ENCODE measurements at regions not wholly inside any gene's neighbourhood (a gene's known extent, or its start where the extent isn't known, plus 50 kb on each side); places are given as distances from the start of the nearest gene placed in this dataset.

DNA sequence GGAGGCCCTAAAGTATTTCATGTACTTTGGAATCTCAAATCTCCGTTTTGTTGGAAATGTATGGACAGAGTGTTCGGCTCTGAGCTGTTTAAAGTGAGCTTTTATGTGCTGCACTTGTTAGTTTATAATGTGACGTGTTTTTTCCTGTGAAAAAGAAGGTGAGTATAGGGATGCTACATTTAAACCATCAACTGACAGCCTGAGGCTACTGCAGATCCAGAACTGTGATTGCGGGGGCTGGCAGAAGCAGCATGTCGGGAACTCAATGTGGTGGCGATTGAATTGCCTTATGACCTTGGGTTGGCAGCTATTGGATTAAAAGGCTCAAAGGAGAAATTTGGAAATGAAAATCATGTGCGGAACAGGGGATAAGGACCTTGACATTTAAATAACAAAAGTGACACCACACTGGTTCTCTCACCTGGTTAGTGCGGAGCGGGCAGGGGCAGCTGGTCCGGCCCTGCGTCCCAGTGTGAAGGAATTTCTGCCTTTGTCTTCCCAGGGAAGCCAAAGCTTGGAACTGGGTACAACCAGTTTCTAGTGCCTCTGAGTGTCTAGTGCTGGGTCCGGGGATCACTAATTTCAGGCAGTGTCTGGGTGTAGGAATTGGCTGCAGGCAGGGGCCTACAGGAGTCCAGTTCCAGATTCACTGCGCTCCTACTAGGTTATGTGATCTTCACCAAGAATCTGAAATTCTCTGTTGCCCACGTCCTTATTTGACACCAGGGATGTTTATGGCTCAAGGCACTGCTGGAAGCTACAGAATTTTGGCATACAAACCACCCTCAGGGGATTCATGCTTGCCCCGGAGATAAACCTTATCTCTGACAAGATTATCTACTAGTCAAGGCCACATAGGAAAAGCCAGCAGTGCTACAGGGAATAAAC, 120.7 kb upstream of the ERCC6L2 start:
- DNase-seq, result no peak

DNA sequence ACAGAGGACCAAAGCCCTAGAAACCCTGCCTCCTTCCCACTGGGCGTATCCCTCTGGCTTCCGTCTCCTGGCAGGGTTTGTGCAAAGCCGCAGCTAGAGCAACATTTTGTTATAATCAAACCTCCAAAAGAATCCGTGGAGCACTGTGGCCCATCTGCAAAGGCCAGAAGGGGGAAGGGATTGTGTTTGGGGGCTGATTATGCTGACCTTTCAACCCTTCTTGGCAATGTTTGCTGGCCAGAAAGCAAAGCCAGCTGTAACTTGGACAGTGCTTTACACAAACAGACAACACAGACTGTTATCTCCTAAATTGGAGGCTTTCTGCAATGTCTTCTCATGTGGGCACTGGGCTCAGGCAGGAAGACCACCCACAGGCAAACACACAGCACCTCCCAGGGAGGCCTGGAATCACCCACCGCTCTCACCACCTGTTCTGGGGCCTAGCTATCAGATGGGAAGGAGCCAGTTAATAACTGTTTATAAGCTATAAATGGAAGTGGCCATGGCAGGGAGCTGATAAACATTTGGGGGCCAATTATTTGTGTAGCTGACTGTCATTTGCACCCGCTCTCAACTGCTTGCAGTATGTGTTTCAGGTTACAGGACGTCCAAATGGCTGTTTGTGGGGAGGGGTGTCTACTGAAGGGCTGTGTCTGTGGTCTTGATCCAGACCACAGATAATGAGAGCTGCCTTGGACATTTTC, 121.6 kb upstream of the ERCC6L2 start:
- DNase-seq, result no peak

DNA sequence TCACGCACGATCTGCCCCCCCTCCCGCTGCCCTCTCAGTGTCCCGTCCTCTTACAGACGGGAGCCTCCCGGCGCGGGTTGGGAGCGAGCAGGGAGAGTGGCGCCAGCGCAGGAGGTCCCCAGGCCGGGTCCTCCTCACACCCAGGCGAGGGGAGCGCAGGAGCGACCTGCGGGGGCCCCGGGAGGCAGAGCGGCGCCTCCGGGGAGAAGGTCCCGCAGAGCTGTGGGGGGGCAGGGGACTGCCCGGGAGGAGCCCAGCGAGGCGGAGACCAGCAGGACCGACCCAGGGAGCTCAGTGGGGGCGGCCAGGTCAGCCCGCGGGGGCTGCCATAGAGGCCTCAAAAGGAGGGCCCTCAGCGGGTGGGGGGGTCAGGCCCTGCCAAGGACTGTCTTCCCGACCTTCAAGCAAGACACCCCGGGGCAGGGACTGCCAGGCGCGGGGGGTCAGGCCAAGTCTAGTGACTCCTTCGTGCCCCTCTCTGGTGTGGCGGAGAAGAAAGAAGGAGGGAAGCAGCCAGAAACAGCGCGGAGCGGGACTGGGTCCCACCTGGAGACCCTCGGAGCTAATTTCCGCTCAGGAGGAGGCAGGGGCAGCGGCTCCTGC, 123.3 kb upstream of the ERCC6L2 start:
- DNase-seq, result no peak

DNA sequence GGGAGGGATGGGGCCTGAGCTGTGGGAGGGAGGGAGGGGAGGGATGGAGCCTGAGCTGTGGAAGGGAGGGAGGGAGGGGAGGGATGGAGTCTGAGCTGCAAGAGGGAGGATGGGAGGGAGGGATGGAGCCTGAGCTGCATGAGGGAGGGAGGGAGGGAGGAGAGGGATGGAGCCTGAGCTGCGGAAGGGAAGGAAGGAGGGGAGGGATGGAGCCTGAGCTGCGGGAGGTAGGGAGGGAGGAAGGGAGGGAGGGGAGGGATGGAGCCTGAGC, 124.0 kb upstream of the ERCC6L2 start:
- DNase-seq, result no peak

DNA sequence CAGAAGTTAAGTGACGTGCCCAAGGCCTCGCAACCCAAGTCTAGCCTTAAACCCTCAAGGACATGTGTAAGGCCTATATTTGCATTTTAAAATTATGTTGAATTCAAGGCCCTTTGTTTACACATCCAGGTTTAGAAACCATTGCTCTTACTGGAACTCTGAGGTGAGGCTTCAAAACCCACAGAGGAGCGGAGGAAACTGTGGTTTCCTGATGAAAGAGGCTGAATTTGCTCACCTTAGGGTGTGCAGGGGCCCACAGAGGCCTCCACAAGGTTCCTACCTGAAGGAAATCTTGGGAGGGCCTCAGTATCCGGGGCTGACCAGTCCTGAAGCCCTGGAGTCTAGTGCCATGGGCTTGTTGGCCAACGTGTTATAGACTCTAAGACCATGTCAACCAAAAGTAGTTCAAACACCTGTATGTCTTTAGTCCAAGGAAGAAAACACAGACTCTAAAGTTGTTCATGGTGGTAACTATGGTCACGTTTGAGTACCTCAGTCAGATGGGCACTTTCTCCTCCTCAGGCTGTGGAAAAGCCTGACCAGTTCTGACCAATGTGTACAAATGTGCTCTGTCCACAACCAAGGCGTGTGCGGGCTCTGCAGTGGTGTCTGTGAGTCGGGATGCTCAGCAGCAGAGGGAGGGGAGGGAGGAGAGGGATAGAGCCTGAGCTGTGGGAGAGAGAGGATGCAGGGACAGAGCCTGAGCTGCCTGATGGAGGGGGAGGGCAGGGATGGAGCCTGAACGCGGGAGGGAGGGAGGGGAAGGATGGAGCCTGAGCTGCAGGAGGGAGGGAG, 124.6 kb upstream of the ERCC6L2 start:
- no peak for DNase-seq

DNA sequence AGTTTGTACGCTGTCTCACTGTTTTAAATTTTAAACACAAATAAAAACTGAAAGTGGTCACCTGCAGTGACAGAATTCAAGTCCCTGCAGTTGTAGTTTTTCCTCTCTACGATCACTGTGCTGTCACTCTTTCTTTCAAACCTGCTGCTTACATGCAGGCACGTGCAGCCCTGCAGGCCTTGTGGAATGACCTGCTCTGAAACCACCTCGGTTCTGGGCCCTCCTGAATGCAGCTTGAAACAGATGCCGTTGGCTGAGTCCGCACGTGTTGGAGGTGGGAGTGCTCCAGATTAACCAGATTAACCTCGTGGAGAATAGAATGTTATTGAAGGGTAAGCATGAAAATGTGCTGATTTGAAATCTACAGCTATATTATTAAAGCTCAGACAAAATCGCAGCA, 126.0 kb upstream of the ERCC6L2 start:
- no peak for DNase-seq

DNA sequence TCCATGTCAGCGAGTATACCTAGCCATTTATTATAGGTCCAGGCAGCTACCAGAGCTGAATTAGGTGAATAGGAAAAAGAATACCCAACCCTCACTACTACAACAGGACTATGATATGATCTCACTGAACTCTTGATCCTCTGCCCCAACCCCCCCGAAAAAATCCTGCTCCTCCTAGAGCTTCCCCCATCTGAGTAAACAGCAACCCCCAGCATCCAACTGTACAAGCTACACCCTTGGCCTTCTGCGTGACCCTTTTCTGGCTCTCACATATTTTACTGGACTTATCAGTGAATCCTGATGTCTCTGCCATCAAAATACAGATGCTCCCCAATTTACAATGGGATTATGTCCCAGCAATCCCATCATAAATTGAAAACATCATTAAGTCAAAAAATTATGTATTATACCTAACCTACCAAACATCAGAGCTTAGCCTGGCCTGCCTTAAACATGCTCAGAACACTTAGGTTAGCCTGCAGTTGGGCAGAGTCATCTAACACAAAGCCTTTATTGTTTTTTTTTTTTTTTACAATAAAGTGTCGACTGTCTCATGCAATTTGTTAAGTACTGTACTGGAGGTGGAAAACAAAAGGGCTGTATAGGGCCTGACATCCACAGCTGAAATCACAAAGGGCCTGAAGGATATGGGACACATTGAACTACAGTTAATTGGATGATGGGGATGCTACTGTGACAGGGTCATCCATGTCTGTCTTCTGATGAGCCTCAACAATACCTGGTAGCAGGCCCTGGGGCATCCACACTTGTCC, 128.9 kb upstream of the ERCC6L2 start:
- no peak for DNase-seq

DNA sequence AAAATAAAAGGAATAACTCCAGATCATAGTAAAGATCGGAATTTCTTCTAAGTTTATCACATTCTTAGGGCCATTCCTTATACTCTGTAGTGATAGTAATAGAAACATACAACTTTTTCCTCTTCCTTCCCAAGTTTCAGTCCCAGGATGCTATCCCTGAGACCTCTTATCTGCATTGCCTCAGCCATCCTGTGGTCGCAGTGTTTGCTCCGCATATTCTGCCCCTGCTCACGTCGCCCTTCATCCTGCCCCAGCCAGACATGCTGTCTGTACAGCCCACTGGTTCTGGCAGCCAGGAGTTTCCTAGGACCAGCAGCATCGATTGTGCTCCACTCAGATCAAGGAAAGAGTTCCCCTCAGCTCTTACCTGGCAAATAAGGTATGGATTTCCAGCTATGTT, 132.7 kb upstream of the ERCC6L2 start:
- no peak for DNase-seq

DNA sequence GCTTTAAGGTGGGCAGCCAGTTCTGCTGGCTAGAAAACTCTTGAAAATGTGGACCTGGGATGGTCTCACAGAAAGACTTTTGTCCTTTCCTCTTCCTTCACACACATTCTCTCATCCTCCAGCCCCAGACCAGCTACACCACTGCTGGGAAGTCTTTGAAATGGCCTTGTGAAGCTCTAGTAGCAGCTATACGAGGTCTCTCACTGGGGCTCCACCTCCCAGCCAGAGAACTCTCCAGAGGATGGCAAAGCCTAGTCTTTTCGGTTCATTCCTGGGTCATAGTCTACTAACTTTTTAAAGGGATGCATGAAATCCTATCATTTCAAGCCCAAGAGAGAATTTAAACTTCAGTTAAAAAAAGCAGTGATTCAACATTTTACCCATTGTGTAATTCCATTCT, 133.9 kb upstream of the ERCC6L2 start:
- no peak for DNase-seq

DNA sequence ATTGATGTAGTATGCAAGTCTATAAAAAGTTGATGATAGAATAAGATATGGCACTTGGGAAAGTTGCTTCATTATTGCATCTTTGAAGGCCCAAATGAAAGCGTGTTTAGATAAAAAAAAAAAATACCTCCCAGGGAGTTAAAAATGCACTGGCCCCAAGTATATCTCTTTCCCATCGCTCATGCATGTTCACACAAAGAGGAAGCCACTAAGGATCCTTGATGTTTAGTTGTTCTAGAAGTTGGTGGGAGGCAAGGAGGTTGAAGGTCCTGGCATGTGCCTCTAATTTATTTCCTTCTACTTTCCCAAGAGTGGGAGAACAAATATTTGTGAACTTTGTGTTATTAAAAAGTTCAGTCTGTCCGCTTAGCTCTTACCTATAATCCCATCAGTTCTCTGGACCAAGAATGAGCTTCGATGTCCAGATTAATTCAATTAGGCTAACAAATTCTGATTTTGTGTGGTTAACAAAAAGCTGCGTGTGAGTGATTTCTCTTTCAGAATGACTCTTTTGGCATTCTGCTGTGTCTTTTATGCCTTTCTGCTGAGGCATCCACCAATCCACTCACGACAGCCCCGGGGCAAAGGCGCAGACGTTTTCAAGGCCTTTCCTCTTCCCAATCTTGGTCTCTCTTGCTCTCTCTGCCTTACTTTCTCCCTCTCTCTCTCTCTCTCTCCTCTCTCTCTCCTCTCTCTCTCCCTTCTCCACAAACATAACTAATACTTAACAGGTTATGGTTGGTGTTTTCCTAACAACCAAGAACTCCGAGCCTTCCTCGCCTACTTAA, 135.1 kb upstream of the ERCC6L2 start:
- no peak for DNase-seq

DNA sequence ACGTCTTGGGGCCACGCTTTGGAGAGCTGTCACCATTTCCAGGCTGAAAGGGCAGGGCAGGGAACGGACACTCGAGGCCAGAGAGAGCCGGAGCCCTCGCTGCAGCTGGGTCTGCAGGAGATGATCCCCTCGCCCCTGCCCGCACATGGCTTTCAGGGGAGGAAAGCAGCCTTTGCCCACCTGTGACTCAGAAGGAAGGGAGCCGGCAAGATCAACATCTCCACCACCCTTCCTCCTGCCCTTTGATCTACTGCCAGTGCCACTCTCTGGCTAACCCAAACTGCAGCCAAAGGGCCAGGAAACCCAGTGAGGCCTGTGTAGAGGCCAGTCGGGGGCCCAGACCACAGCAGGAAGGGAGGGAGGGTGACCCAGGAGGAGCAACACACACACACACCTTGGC, 137.1 kb upstream of the ERCC6L2 start:
- DNase-seq, result no peak

DNA sequence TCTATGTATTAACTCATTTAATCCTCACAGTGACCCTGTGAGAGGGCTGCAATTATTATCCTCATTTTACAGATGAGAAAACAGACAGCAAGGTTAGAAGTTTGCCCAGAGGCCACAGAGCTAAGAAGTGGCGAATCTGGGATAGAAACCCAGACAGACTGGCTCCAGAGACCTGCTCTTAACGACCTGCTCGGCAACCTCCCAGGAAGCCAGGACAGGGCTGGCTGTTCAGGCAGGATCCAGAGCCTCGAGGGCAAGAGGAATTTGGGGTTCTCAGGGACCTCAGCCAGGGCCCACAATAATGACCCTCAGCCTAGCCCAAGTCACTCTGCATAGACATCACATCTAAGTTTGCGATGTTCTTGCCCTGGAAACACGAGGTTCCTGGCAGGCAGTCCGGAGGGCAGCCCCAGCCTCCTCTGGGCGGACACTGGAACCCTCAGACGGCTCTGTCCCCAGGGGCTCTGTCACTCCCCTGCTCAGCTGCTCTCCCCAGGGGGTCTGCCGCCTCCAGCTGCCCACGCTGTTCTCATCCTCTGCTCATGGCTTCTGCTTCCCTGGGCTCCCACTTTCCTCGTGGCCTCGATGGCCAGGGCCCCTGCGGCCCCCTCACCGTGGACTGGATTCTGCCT, 138.5 kb upstream of the ERCC6L2 start:
- DNase-seq, result no peak

DNA sequence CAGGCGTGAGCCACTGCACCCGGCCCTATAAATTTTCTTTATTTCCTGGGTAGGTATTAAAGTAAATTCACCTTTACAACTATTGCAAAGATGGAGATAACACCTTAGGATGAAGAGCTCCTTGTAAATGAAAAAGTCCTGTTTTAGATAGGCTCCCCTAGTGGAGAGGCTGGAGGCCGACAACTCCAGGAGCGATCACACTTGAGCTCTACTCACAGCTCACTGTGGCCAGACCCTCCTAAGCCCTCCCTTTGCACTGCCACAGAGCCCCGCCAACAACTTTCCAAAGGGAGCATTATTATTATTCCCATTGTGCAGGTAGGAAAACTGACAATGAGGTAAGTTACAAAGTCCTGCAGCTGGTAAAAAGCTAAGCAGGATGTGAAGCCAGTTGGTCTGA, 139.1 kb upstream of the ERCC6L2 start:
- DNase-seq, result no peak

DNA sequence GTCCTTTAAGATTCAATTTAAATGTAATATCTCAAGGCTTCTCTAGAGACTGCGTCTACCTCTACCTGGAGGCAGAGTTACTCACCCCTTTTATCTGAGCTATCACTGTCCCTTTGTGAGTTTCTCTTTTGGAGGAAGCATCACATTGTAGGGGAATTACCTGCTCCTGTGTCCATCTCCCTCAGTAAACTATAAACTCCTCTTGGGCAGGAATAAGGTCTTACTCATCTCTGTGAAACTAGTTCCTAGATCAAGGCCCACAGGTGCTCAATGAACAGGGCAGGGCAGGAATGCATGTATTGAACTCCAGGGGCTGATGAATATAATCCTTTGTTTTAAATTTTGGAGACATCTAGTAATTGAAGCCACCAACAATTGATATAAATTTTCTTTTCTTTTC, 139.8 kb upstream of the ERCC6L2 start:
- DNase-seq, result no peak

DNA sequence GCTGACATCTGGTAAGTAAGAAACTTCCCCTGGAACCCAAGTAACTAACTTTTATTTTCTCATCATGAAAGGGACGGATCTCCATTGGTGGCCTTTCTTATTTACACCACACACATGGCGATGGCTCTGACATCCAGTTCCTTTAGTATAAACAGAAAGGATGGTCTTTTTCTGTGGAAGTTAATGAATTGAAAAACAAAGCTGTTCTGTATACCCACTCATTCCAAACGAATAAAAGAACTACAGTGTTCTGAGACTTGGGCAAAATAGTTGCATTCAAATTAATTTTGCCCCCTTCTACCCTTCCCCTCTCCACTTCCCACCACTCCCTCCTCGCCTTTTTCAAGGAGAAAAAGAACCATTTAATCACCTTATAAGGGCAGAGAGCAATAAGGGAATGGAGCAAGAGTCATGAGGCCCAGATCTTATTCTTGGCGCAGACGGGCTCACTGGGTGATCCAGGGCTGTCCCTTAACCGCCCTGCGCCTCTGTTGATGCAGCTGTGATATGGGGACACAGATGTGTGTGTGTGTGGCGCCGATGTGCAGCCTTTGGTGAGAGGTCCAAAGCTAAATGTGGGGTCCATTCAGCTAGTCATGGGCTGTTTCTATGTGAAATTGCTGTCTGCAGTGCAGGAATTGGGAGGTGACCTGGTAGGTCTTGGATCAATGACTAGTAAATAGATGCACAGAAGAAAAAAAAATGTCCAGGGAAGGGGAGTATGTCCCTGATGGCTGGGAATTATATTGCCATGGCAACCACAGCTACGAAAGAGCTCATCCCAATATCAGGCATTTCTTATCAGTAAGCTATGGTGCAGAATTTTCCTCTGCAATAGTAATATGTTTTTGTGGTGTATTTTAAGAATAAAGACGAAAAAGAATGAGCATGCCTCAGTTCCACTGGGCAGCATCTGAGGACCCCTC, 141.5 kb upstream of the ERCC6L2 start:
- DNase-seq, result no peak

DNA sequence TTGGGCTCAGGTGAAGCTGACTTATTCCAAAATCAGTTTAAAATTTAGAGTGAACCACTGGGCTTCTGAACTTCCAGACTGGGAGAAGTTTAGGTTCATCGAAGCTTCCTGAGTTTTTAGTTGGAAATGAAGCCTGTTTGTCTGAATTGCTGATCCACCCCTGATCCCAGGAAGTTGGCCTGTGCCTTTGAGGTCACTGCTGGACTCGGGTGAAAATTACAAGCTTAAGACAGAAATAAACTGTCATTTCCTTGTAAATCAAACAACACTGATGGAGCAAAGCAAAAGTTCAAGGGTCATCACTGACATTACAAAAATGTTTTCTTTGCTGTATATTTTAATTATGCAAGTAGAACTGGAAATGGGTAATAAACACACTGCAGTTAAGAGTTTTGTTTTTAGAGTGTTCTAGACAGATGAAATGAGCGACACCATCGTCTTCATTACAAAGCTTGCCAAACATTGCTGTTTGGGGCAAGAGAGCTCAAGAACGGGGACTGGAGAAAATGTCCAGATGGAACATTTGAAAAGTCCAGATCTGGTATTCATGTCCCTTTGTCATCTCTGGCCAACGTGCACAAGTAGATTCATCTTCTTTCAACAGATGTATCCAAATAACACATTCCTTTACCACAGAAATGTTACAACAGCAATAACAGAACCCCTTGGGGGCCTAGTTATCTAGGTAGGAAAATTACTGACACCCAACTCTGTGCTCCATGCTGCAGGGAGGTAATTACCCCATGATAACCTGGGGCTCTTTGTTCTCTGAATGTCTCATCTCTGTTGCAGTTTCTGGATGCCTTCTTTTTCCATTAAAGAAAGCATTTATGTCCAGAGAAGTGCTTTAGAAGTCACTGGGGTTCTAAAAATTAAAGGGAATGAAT, 142.4 kb upstream of the ERCC6L2 start:
- no peak for DNase-seq

DNA sequence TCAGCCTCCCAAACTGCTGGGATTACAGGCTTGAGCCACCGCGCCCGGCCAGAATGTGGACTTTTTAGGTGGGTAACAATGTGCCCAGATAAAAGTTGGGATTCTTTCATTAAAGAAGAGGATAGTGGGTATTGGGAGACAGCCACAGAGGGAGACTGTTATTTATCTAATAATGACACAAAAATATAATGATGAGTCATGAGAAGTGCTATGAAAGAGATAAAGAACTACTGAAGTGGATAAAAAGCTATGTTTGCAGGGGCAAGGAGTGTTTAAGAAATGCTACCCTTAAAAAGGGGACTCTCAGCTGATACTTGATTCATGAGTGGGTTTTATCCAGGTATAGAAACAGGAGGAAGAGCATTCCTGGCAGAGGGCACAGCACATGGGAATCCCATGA, 143.6 kb upstream of the ERCC6L2 start:
- DNase-seq, result no peak

DNA sequence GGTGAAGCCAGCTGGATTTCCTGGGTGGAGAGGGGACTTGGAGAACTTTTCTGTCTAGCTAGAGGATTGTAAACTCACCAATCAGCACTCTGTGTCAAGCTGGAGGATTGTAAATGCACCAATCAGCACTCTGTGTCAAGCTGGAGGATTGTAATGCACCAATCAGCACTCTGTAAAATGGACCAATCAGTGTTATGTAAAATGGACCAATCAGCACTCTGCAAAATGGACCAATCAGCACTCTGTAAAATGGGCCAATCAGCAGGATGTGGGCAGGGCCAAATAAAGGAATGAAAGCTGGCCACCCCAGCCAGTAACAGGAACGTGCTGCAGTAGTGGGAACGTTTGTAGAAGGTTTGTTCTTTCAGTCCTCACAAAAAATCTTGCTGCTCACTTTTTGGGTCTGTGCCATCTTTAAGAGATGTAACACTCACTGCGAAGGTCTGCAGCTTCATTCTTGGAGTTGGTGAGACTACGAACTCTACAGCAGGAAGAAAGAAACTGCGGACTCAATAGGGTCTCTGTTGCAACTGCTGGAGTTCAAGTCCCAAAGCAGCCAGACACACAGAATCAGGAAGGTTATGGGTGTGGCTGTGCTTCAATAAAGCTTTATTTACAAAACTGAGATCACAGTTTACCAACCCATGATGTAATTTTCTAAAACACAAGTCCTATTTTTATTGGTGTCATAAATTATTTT, 145.7 kb upstream of the ERCC6L2 start:
- no peak for DNase-seq

DNA sequence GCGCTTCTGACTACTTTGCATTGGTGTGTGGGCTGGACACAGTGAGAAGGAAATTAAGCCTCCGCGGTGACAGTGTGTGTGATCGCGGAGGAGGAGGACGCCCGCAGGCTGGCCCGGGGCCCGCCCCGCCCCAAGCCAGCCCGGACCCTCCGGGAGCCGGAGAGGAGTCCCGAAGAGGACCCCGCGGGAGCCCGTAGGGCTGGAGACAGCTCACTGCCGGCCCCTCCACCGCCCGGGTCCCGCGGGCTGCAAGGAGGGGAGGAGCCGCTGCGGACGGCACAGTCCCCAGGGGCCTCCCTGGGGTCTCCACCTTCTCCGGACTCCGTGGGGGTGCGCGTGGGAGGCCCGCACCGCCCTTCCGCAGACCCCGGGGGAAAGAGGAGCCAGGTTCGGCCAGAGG, 146.4 kb upstream of the ERCC6L2 start:
- DNase-seq, result no peak
